HUES64 (cell line): ENCODE measurements at regions not wholly inside any gene's neighbourhood (a gene's known extent, or its start where the extent isn't known, plus 50 kb on each side); places are given as distances from the start of the nearest gene placed in this dataset.
"Not testable (repeated sequence)": the region's sequence is repeated elsewhere in the genome, so short reads cannot be mapped to it uniquely, and the experiment has no call there.

ENCODE experiments used
- H3K27ac ChIP-seq: 2 replicates; pipeline ENCODE4 v1.7.0; 2013; ENCODE audit warnings: low read depth, low read length, inconsistent platforms
- H3K27me3 ChIP-seq: 2 replicates; pipeline ENCODE4 v1.6.1; 2013; ENCODE audit warnings: mild to moderate bottlenecking, low read length; ENCODE audit not compliant: insufficient read depth
- H3K36me3 ChIP-seq: 2 replicates; pipeline ENCODE4 v1.6.1; 2013; ENCODE audit warnings: mild to moderate bottlenecking, low read length; ENCODE audit not compliant: insufficient read depth
- H3K4me1 ChIP-seq: 2 replicates; pipeline ENCODE4 v1.6.1; 2013; ENCODE audit warnings: mild to moderate bottlenecking, low read length, moderate library complexity; ENCODE audit not compliant: insufficient read depth
- H3K4me3 ChIP-seq: 2 replicates; pipeline ENCODE4 v1.5.1; 2013; ENCODE audit warnings: mild to moderate bottlenecking, low read length, moderate library complexity
- H3K9ac ChIP-seq: 2 replicates; pipeline ENCODE4 v1.6.1; 2013; ENCODE audit warnings: mild to moderate bottlenecking, low read depth, low read length
- H3K9me3 ChIP-seq: 2 replicates; pipeline ENCODE4 v1.6.1; 2013; ENCODE audit warnings: low read depth, low read length; ENCODE audit not compliant: insufficient read depth
- WGBS: fragments of 150-250, 120-280 bp; methylation state at CpG from one replicate; pipeline ENCODE4 v1.1.7; 2013; ENCODE audit warnings: missing lambda C conversion rate; 5-methylcytosine and 5-hydroxymethylcytosine counted together

DNA sequence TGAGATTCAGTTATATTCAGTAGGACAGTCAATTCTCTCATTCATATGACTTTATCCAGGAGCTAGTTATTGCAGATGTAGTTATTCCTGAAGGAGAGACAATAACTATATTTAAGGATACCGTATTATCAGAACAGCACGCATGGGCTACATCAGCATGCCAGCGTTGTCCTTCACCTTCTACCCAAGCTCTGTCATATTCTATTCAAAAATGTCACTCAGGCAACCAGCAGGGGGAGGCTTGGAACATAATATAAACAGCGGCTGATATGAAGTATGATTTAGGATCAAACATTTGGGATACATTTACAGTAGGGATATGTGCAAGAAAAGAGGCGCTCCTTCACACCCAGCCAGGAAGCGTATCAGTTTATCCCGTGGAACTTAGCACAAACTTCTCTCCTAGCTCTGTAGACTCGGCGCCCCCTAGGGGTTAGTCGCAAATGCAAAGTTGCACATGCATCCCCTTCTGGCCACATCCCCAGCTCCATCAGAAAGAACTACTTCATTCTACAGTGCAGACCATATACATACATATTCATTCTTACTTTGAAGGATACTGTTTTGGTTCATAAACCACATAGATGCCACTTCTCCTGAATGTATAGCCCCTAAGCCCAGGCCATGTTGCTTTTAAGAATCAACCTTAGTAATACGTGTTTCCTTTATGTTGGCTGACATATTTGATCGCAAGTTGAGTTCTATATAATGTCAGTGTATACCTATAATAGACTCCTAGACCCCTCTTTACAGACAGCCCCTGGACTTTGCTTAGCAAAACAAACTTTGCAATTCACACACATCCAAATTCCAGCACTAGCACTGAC lies 759.4 kb downstream of the ADCYAP1 start:
- H3K36me3 ChIP-seq = no peaks in the 10 kb centered on the region
- 51% methylated on average over 12 of the region's 12 CpGs for WGBS
- no peaks in the 10 kb centered on the region for H3K27me3 ChIP-seq
- H3K4me1 ChIP-seq = no peaks in the 10 kb centered on the region
- H3K27ac ChIP-seq = no peak overlapping the region
- H3K9ac ChIP-seq = no peak overlapping the region
- H3K9me3 ChIP-seq = no peaks in the 10 kb centered on the region
- H3K4me3 ChIP-seq = no peak overlapping the region

DNA sequence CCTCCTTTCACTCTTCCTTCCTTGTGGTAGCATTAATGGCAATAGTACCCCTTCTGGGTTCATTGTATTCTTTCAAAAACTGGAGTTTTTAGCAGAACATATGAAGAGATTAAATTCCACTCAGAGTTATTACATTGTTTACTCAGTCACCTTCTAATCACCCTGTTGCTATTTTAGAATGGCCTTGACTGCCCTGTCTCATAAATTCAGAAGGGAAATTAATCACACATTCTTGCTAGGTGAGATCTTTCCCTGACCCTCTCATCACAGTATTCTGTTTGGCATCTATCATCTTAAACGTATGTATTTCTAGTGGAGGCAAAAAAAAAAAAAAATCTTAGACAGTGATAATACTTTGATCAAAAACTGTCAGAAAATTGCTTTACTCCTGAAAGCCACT lies 760.4 kb downstream of the ADCYAP1 start:
- Histone ChIP-seq H3K4me1 (no peaks in the 10 kb centered on the region), H3K9me3 (no peaks in the 10 kb centered on the region), H3K36me3 (no peaks in the 10 kb centered on the region), H3K27ac (no peak overlapping the region), H3K4me3 (no peak overlapping the region), H3K27me3 (no peaks in the 10 kb centered on the region), H3K9ac (no peak overlapping the region)
- no CpG with 5 or more reads among the region's 1 CpG for WGBS

DNA sequence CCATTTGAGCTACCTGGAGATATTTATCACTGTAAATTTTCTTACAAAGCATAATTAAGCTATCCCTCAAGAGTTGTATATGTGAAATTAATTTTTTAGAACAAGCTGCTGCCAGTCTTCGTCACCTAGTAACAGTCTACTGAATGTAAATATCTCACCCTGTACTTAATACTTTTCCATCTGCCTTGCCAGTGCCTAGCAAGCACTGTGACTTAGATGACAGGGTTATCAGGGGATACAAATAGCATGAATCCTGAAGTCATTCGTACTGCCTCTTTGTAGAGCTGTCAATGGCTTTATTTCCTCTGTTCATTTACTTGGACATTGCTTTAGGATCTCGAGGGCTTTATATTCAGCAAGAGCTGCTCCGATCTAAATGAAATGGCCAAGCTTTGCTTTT lies 763.6 kb downstream of the ADCYAP1 start:
- WGBS = 69% methylated on average over 4 of the region's 4 CpGs
- H3K9ac ChIP-seq = no peak overlapping the region
- H3K4me3 ChIP-seq = no peak overlapping the region
- peaks cover 6% of the 10 kb centered on the region; the same call in 1 of the 2 replicates for H3K9me3 ChIP-seq
- H3K4me1 ChIP-seq = no peaks in the 10 kb centered on the region
- H3K27me3 ChIP-seq = no peaks in the 10 kb centered on the region
- no peaks in the 10 kb centered on the region for H3K36me3 ChIP-seq
- H3K27ac ChIP-seq = no peak overlapping the region

DNA sequence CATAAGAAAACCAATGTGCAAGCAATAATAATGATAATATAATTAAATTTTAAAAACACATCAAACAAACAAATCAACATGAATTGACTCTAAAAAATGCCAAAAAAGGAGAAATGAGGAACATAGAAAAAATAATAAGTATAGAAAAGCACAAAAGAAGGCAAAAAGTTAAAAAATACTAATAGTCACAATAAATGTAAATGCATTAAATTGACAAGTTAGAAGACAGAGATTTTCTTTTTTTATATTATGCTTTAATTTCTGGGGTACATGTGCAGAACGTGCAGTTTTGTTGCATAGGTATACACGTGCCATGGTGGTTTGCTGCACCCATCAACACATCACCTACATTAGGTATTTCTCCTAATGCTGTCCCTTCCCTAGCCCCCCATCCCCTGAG lies 767.0 kb downstream of the ADCYAP1 start:
- H3K9me3 ChIP-seq, H3K4me1 ChIP-seq, H3K27ac ChIP-seq, H3K36me3 ChIP-seq, H3K4me3 ChIP-seq, H3K9ac ChIP-seq, H3K27me3 ChIP-seq: not testable (repeated sequence)
- 96% methylated on average over 2 of the region's 2 CpGs for WGBS

DNA sequence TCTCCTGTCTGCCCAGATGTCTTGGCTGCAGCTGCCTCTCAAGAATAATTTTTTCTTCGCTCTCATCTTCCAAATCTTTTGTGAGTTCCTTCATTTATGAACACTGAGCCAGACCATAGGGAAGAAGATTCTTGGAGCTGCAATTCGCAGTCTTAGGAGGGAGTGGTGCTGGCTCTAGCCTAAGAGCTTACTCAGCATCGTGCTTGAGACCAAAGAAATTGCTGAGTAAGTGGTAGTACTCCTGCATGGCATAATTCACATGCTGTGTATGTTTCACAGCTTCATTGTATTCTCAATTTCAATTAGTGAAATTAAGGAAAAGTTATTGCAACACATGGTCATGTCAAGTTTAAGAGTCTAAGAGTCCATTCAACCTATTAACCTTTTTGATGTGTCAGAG lies 771.7 kb downstream of the ADCYAP1 start:
- Histone ChIP-seq H3K4me3 (no peak overlapping the region), H3K9ac (no peak overlapping the region), H3K36me3 (no peaks in the 10 kb centered on the region), H3K27ac (no peak overlapping the region), H3K4me1 (no peaks in the 10 kb centered on the region), H3K9me3 (peaks cover 6% of the 10 kb centered on the region; the same call in 1 of the 2 replicates), H3K27me3 (no peaks in the 10 kb centered on the region)
- 87% methylated on average over 3 of the region's 3 CpGs for WGBS

DNA sequence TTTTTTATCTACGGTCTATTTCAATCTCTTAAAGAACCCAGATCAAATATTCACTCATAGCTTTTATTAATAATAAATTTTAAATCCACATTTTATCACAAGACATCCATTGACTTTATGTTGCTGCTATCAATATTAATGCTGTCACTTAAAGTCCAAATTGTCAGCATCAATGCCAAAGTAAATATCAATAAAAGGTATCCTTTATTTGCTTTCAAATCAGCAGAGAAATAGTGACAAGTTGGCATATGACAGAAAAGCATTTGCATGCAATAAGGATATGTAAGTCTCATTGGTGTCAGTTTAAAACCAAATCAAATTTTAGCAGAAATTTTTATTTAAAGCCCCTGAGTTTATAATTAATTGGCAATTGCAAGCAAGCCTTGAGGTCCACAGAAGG lies 775.4 kb downstream of the ADCYAP1 start:
- H3K4me1 ChIP-seq = no peaks in the 10 kb centered on the region
- no peak overlapping the region for H3K9ac ChIP-seq
- WGBS = 80% methylated on average over 1 of the region's 1 CpG
- no peaks in the 10 kb centered on the region for H3K27me3 ChIP-seq
- no peaks in the 10 kb centered on the region for H3K9me3 ChIP-seq
- no peak overlapping the region for H3K27ac ChIP-seq
- no peak overlapping the region for H3K4me3 ChIP-seq
- H3K36me3 ChIP-seq = no peaks in the 10 kb centered on the region

DNA sequence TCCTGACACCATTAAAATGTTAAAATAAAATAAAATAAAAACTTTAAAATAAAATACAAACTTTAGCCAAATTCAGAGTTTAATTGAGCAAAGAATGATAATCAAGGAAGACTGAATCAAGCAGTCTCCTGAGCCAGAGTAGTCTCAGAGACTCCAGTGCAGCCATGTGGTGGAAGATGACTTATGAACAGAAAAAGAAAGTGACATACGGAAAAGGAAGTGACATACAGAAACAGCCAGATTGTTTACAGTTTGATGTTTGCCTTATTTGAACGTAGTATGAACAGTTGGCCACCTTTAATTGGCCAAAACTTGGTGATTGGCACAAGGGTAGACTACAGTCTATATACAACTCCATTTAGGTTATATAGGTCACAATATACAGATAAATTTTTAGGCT lies 787.2 kb downstream of the ADCYAP1 start:
- Histone ChIP-seq H3K27me3 (no peaks in the 10 kb centered on the region), H3K36me3 (no peaks in the 10 kb centered on the region), H3K9ac (no peak overlapping the region), H3K9me3 (no peaks in the 10 kb centered on the region), H3K4me1 (peaks cover 6% of the 10 kb centered on the region; the same call in 1 of the 2 replicates), H3K27ac (no peak overlapping the region), H3K4me3 (no peak overlapping the region)
- WGBS = 96% methylated on average over 2 of the region's 2 CpGs

DNA sequence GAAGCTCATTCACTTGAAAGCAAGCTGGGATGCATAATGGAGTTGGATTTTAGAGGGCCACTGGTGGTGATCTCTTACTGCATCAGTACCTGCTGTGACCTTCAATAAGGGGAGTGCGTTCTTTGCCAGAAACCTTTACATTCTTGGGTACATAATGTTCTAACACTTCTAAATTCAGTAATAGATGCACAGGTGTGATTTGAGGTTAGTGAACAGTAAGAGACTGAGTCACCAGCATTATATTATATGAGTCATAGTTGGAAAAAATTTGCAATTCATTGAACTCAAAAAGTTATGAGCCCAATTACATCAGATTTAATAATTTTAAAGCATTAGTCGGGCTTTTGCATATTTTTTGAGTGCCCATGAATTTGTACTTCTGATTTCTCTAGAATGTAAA lies 803.3 kb downstream of the ADCYAP1 start:
- WGBS = 100% methylated on average over 1 of the region's 2 CpGs
- no peaks in the 10 kb centered on the region for H3K9me3 ChIP-seq

DNA sequence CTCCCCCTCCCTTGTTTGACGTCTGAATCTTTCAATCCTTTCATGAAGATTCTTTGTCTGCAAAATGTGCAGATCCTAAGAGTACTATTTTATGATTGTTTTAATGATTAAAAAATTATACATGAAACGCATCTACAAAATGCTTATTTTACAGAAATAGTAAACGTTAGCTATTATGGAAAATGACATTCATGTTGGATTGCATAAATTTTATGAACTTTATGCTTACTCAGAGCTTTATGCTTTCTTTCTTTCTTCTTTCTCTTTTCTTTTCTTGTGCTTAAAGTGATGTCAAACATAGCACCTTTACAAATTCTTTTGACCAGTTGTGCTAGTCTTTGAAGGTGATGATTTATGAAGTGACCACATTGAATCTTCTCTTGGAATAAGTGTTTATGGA lies 805.4 kb downstream of the ADCYAP1 start:
- no peak overlapping the region for H3K9ac ChIP-seq
- WGBS = 67% methylated on average over 1 of the region's 3 CpGs
- no peaks in the 10 kb centered on the region for H3K9me3 ChIP-seq
- no peak overlapping the region for H3K4me3 ChIP-seq
- H3K4me1 ChIP-seq = no peaks in the 10 kb centered on the region
- no peaks in the 10 kb centered on the region for H3K36me3 ChIP-seq
- no peaks in the 10 kb centered on the region for H3K27me3 ChIP-seq
- no peak overlapping the region for H3K27ac ChIP-seq

More for the DNA sequence above, 803.3 kb downstream of the ADCYAP1 start:
- Histone ChIP-seq H3K27me3 (no peaks in the 10 kb centered on the region), H3K4me1 (no peaks in the 10 kb centered on the region), H3K9ac (no peak overlapping the region), H3K27ac (no peak overlapping the region), H3K36me3 (no peaks in the 10 kb centered on the region), H3K4me3 (no peak overlapping the region)

DNA sequence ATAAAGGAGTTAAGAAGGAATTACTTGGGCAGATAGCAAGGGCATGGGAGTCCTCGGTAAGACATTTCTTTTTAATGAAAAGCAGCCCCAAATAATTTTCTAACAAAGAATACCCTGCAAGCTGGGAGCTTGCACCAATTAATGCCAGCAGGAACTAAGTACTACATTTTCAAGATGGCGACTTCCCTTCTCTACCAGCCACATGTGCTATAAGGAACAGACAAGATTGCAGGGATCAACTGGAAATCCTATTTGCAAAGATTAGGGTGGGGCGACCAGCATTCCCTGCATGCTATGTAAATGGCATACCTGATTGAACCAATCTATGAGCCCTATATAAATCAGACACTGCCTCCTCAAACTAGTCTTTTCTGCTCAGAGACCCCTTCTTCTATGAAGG lies 827.5 kb downstream of the ADCYAP1 start:
- Histone ChIP-seq H3K9me3 (no peaks in the 10 kb centered on the region), H3K4me3 (no peak overlapping the region), H3K27ac (no peak overlapping the region), H3K9ac (no peak overlapping the region), H3K27me3 (no peaks in the 10 kb centered on the region), H3K4me1 (no peaks in the 10 kb centered on the region), H3K36me3 (no peaks in the 10 kb centered on the region)
- 92% methylated on average over 3 of the region's 3 CpGs for WGBS

DNA sequence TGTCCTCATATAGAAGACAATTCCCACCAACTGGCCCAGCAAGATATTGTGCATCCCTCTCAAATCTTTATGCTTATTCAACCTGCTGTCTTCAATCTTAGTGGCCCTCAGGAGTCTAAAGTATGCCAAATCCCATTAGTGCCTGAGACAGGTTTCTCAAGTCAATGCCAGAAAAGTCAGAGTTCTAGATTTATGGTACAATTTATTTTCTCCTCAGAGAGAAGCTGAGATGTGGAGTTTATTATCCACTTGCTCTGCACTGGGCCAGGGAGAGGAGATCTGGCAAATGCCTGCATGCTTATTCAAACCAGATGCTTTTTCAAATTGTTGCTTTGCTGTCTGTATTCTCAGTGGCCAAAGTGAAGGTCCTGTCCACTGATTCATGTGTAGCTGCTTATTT lies 825.2 kb downstream of the METTL4 start:
- Histone ChIP-seq H3K27me3 (no peaks in the 10 kb centered on the region), H3K27ac (no peak overlapping the region), H3K9ac (no peak overlapping the region), H3K9me3 (no peaks in the 10 kb centered on the region), H3K4me1 (no peaks in the 10 kb centered on the region), H3K36me3 (no peaks in the 10 kb centered on the region), H3K4me3 (no peak overlapping the region)

DNA sequence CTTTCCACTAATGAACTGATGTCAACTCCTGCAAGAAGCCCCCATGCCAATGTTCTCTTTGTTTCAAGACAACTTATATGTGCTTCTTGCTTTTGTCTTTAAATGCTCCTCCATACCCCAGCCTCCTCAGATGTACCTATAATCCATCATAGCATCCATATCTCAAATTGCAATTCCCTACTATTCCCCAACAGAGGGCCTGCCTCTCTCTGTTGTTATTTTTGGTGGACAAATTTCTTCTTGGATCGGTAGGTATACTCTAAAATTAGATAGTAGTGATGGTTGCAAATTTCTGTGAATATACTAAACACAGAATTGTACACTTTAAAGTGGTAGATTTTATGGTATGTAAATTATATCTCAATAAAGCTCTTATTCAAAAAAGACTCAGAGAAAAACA lies 820.1 kb downstream of the METTL4 start:
- Histone ChIP-seq H3K4me1 (no peaks in the 10 kb centered on the region), H3K36me3 (no peaks in the 10 kb centered on the region), H3K27me3 (no peaks in the 10 kb centered on the region), H3K9ac (no peak overlapping the region), H3K4me3 (no peak overlapping the region), H3K27ac (no peak overlapping the region), H3K9me3 (no peaks in the 10 kb centered on the region)
- WGBS = no CpG with 5 or more reads among the region's 1 CpG
